ENCODE measurements at regions not wholly inside any gene's neighbourhood (a gene's known extent, or its start where the extent isn't known, plus 50 kb on each side); places are given as distances from the start of the nearest gene placed in this dataset.

DNA sequence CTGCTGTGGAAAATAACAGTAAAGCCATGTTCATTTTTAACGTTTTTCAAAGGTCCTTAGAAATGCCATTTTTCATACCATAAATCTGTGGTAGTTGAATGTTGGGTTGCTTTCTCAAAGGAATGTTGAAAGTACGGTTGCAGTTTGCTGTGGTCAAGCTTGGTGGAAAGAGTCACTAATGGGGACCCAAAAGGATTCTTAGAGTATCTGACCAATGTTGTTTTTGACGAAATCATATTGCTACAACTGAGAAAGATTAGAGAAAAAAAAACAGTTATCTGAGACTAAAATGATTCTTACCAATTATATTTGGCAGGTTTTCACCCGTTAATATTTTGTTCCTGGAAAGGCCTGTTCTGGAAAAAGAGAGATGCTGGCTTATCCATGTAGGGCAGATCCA is 439.5 kb upstream of the ETAA1 start:
- Histone ChIP-seq H3K36me3 (ENCODE audit: control insufficient read depth in 2 of 2, extremely low read depth in 1 of 2, insufficient read depth in 2 of 2, low read length in 2 of 2) (no peaks in the 10 kb centered on the region), H3K79me2 (ENCODE audit: control insufficient read depth, insufficient read depth, low read length) (no peaks in the 10 kb centered on the region)
- no peak for DNase-seq (ENCODE audit: low read depth, low spot score)

More for the DNA sequence above, 439.5 kb upstream of the ETAA1 start:
- BruUV-seq (replicated peaks), result no TSS peak
- Histone ChIP-seq H3K4me2 (ENCODE audit: insufficient read depth, low read length) (no peak overlapping the region), H3K27me3 (ENCODE audit: control insufficient read depth in 2 of 2, insufficient read depth in 2 of 2, low read length in 2 of 2) (no peaks in the 10 kb centered on the region), H3K27ac (ENCODE audit: insufficient read depth, low read depth, low read length) (no peak overlapping the region), H2AFZ (ENCODE audit: low read depth, low read length) (no peak overlapping the region), H3K9me3 (replicated peaks; ENCODE audit: control insufficient read depth, insufficient read depth, low read length) (no peaks in the 10 kb centered on the region), H3K4me1 (ENCODE audit: control insufficient read depth, extremely low read depth, insufficient read depth, low read length) (peaks cover 6% of the 10 kb centered on the region), H4K20me1 (replicated peaks; ENCODE audit: control insufficient read depth, extremely low read depth, insufficient read depth, low read length) (no peaks in the 10 kb centered on the region), H3K9me1 (replicated peaks; ENCODE audit: control insufficient read depth, extremely low read depth, insufficient read depth, low read length) (no peaks in the 10 kb centered on the region), H3K9ac (replicated peaks; ENCODE audit: extremely low read depth, insufficient read depth, low read length) (no peak overlapping the region), H3K4me3 (replicated peaks in 1 of 3; ENCODE audit: insufficient read depth in 1 of 3, low read depth in 1 of 3, low read length in 3 of 3) (no peak overlapping the region)
- FAIRE-seq, result no peak
- dilution Hi-C loops (cut with MboI; ENCODE audit: extremely low pct_ligation_motif_present, low sequenced_read_pairs) (no loop called here), intact Hi-C loops (cut with micrococcal nuclease) (no loop called here)
- TF ChIP-seq FOS (IDR thresholded peaks at IDR 0.05; ENCODE audit: borderline replicate concordance, insufficient read depth, low read length) (no peak), POLR2AphosphoS5 (IDR thresholded peaks at IDR 0.05; ENCODE audit: insufficient read depth, low read depth, low read length) (no peak), CTCF (IDR thresholded peaks at IDR 0.05; ENCODE audit: extremely low read depth in 1 of 2, insufficient read depth in 1 of 2, low read depth in 1 of 2, low read length in 2 of 2) (no peak), EZH2 (IDR thresholded peaks at IDR 0.05; ENCODE audit: borderline replicate concordance, low read depth, low read length, severe bottlenecking) (no peak), MAX (IDR thresholded peaks at IDR 0.05; ENCODE audit: insufficient read depth, insufficient read length) (no peak), JUN (IDR thresholded peaks at IDR 0.05; ENCODE audit: borderline replicate concordance, insufficient read depth, insufficient read length, low read depth) (no peak), MYC (IDR thresholded peaks at IDR 0.05; ENCODE audit: low read depth, low read length) (no peak), POLR2A (IDR thresholded peaks at IDR 0.05; ENCODE audit: low read depth, low read length) (no peak), GATA2 (IDR thresholded peaks at IDR 0.05; ENCODE audit: insufficient read depth, insufficient read length, low read depth, low read length) (no peak)
- POLR2A ChIA-PET, result no interaction called here
- CTCF ChIA-PET, result interaction anchor here (2.1 kb wide), 1 partner anchor 1317 kb away, joined by 4 read pairs; no protein-coding TSS in a partner anchor

All from endothelial cell of umbilical vein (primary cell).